Right lobe of liver (tissue), 4 donors: ENCODE measurements at regions not wholly inside any gene's neighbourhood (a gene's known extent, or its start where the extent isn't known, plus 50 kb on each side); places are given as distances from the start of the nearest gene placed in this dataset.

Experiments
- POLR2A ChIP-seq: fragments of 450-650 bp; IDR thresholded peaks from one replicate; pipeline ENCODE4 v1.6.1; 2017; ENCODE audit warnings: antibody characterized with exemption, mild to moderate bottlenecking
- TF ChIP-seq, protein P1 (sequence below), 4 donors: fragments of 200-600 bp in 3 of 4; fragments of 450-650 bp in 1 of 4; IDR thresholded peaks; one replicate each; pipeline versions ENCODE4 v1.5.1 to v1.8.0; 2016 to 2022; ENCODE audit warnings: antibody characterized with exemption in 4 of 4, mild to moderate bottlenecking in 2 of 4
- donor health status: DM: no; HTN: no; CAD: no.
- donor health status: DM: no; HTN: no; CAD: no.
- donor health status: DM: no; HTN: yes; CAD: no.

DNA sequence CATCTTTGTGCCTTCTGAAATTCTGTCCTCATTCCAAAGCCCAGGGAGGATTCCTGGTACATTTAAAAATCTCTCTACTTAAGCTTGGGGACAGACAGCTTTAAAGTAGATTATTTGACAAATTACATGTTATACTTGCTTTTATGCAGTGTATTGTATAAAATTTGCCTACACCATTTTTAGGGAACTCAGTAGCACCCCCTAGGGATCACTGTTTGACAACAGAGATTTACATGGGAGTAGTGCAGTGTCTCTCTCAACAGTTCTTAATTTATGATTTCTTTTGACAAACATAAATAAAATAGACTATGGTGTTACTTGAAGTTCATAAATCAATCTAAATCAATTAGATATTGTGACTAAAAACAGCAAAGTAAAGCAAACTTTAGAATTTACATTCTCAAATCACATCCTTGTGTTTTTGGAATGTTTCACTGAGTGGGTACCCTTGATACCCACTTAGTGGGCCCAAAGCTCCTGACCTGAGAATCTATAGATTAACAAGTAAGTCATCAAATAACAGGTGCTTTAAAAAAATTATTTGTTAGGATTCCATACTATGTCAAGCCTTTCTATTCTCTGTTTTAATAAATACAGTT, 428.8 kb downstream of the DYNC2H1 start:
- TF ChIP-seq, protein P1, sequence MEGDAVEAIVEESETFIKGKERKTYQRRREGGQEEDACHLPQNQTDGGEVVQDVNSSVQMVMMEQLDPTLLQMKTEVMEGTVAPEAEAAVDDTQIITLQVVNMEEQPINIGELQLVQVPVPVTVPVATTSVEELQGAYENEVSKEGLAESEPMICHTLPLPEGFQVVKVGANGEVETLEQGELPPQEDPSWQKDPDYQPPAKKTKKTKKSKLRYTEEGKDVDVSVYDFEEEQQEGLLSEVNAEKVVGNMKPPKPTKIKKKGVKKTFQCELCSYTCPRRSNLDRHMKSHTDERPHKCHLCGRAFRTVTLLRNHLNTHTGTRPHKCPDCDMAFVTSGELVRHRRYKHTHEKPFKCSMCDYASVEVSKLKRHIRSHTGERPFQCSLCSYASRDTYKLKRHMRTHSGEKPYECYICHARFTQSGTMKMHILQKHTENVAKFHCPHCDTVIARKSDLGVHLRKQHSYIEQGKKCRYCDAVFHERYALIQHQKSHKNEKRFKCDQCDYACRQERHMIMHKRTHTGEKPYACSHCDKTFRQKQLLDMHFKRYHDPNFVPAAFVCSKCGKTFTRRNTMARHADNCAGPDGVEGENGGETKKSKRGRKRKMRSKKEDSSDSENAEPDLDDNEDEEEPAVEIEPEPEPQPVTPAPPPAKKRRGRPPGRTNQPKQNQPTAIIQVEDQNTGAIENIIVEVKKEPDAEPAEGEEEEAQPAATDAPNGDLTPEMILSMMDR (IDR thresholded peaks at IDR 0.05): peak; percentile 10 to 40 (median 21)
- TF ChIP-seq POLR2A: no peak
